GM12865 (cell line): ENCODE measurements at regions not wholly inside any gene's neighbourhood (a gene's known extent, or its start where the extent isn't known, plus 50 kb on each side); places are given as distances from the start of the nearest gene placed in this dataset.

Experiments
- DNase-seq: peaks from one replicate; pipeline ENCODE4 v3.0.0; 2010; ENCODE audit warnings: low read depth
- H3K4me3 ChIP-seq: 2 replicates; pipeline ENCODE4 v1.5.1; 2011; ENCODE audit warnings: mild to moderate bottlenecking, low read depth, low read length, control low read depth
- TF ChIP-seq, protein P1 (sequence below): IDR thresholded peaks from 2 replicates; pipeline ENCODE4 v1.5.1; 2011; ENCODE audit warnings: low read length, control low read depth, low read depth, inconsistent platforms; ENCODE audit not compliant: insufficient read depth; ENCODE audit errors: missing control alignments

- H3K4me3 ChIP-seq, result no peak overlapping the region
- no peak for DNase-seq
- TF ChIP-seq, protein P1, sequence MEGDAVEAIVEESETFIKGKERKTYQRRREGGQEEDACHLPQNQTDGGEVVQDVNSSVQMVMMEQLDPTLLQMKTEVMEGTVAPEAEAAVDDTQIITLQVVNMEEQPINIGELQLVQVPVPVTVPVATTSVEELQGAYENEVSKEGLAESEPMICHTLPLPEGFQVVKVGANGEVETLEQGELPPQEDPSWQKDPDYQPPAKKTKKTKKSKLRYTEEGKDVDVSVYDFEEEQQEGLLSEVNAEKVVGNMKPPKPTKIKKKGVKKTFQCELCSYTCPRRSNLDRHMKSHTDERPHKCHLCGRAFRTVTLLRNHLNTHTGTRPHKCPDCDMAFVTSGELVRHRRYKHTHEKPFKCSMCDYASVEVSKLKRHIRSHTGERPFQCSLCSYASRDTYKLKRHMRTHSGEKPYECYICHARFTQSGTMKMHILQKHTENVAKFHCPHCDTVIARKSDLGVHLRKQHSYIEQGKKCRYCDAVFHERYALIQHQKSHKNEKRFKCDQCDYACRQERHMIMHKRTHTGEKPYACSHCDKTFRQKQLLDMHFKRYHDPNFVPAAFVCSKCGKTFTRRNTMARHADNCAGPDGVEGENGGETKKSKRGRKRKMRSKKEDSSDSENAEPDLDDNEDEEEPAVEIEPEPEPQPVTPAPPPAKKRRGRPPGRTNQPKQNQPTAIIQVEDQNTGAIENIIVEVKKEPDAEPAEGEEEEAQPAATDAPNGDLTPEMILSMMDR, result no peak
Observed at GRCh38 chr5:104751969-104752368, 1189.4 kb upstream of the NUDT12 start.

DNA sequence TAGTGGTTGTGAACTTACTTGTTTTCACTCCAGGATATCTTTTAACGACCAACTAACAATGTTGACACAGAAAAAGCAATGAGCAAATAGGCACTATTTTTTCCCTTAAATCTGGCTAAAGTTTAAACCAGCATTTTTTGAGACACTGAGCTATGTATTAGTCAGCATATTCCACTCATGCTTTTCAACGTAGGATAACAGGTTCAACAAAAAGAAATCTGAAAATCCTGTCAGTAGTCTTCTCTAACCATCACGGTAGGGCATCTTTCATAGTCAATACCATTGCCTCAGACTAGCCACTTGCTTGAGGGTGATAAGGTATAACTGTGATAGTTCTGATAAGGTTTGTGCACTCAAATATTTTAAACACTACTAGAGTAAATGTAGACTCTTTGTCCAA is 1177.3 kb upstream of the NUDT12 start:
- DNase-seq, result no peak
- TF ChIP-seq, protein P1, result no peak

DNA sequence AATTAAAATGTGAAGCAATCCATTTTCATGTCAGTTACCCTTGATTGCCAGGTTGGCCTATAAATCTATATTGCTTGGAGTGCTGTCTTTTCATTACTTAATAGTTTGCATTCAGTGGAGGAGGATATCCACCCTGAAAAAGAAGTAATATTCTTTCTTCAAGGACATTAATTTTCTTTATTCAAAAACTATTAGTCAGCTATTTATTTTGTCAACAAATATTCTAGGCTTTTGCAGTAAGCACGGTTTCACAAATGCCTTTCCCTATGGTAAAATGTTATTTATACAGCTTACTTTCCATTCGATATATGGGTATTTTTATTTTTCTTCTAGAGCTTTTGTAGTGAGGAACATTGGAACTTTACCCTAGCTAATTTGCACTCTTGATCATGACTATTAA is 1176.9 kb upstream of the NUDT12 start:
- no peak overlapping the region for H3K4me3 ChIP-seq
- DNase-seq, result no peak
- TF ChIP-seq, protein P1, result no peak

More for the DNA sequence above, 1177.3 kb upstream of the NUDT12 start:
- H3K4me3 ChIP-seq, result no peak overlapping the region

DNA sequence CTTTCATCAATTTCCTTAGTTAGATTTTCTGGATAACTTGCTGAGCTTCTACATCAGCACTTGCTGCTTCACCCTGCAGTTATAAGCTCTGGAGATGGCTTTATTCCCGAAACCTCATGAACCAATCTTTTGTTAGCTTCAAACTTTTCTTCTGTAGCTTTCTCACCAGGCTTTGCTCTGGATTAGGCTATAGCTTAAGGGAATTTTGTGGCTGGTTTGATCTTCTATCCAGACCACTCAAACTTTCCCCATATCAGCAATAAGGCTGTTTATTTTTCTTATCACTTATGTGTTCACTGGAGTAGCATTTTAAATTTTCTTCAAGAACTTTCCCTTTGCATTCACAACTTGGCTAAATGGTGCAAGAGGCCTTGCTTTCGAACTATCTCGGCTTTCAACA is 1173.5 kb upstream of the NUDT12 start:
- no peak overlapping the region for H3K4me3 ChIP-seq
- no peak for DNase-seq
- TF ChIP-seq, protein P1, result no peak

GRCh38 chr5:104734046-104734445 is 1171.5 kb upstream of the NUDT12 start:
- DNase-seq, result no peak
- TF ChIP-seq, protein P1, result no peak
- no peak overlapping the region for H3K4me3 ChIP-seq

DNA sequence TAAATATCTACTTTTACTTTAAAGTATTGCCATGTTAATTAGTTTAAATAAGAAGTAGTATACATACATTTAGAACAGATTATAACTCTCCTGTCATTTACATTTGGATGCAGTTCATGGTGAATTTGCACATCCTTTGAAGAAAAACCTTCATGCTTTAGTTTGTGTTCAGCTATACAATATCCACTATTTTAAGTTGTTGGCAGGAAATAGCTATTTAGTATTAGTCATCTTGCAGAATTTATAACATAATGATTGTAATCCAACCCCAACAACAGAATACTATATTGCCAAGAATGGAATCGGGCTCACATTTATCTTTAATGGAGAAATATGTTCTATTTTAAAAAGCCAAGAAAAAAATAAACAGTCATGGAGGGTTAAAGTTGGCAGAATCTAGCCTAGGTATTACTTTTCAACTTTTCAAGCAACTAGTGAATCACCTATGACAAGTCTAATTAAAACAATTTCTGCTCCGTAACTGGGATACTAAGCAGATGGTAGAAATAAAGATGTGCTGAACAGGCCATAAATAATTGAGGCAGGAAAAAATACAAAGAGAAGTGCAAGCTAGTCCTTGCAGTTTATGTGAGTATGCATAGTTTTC is 1170.6 kb upstream of the NUDT12 start:
- DNase-seq, result no peak
- TF ChIP-seq, protein P1, result no peak
- H3K4me3 ChIP-seq, result no peak overlapping the region

DNA sequence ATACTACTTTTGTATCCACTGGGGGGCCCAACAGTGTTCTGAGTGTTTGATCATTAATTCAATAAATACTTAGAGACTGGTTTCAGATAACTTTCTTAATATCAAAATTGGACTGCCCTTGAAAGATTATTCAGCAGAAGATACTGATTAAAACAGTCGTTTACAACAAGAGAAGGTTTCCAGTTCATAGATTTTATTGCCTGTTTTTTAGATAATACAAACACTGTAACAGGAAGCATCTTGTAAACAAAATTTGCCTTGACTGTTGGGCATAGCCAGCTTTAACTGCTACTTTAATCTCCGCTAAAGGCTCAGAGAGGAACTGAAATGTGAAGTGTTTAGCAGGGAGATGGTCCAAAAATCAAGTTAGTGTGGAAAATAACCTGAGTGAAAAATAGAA is 1168.7 kb upstream of the NUDT12 start:
- DNase-seq, result no peak
- TF ChIP-seq, protein P1, result no peak
- H3K4me3 ChIP-seq, result no peak overlapping the region
